H9 (cell line): ENCODE measurements at regions not wholly inside any gene's neighbourhood (a gene's known extent, or its start where the extent isn't known, plus 50 kb on each side); places are given as distances from the start of the nearest gene placed in this dataset.

Source experiments
- DNase-seq: peaks from one replicate; pipeline ENCODE4 v3.0.0-alpha.2; 2017
- H2AFZ ChIP-seq: one replicate; pipeline ENCODE4 v1.6.1; 2013; ENCODE audit warnings: mild to moderate bottlenecking, low read length, control low read depth, moderate library complexity
- H2AK5ac ChIP-seq: 2 replicates; pipeline ENCODE4 v1.6.1; 2013; ENCODE audit warnings: low read length, control low read depth, mixed read lengths; ENCODE audit not compliant: insufficient read length
- H2BK120ac ChIP-seq: one replicate; pipeline ENCODE4 v1.6.1; 2013; ENCODE audit warnings: low read depth, mild to moderate bottlenecking, low read length, control low read depth, inconsistent platforms; ENCODE audit not compliant: poor library complexity, severe bottlenecking
- H2BK12ac ChIP-seq: 2 replicates; pipeline ENCODE4 v1.6.1; 2013; ENCODE audit warnings: low read length, control low read depth, mixed read lengths, low read depth; ENCODE audit not compliant: insufficient read length
- H2BK15ac ChIP-seq: 2 replicates; pipeline ENCODE4 v1.6.1; 2013; ENCODE audit warnings: low read depth, low read length, control low read depth
- H2BK20ac ChIP-seq: one replicate; pipeline ENCODE4 v1.6.1; 2013; ENCODE audit warnings: low read depth, mild to moderate bottlenecking, low read length, control low read depth, inconsistent platforms; ENCODE audit not compliant: poor library complexity, severe bottlenecking
- H2BK5ac ChIP-seq: 2 replicates; pipeline ENCODE4 v1.6.1; 2013; ENCODE audit warnings: low read length, control low read depth, mixed read lengths; ENCODE audit not compliant: insufficient read length
- H3K14ac ChIP-seq: 2 replicates; pipeline ENCODE4 v1.6.1; 2013; ENCODE audit warnings: low read length, control low read depth; ENCODE audit not compliant: insufficient read depth
- H3K18ac ChIP-seq: 2 replicates; pipeline ENCODE4 v1.6.1; 2013; ENCODE audit warnings: low read depth, mild to moderate bottlenecking, mixed read lengths, low read length, control low read depth; ENCODE audit not compliant: insufficient read length
- H3K23ac ChIP-seq: 2 replicates; pipeline ENCODE4 v1.6.1; 2013; ENCODE audit warnings: low read length, control low read depth, mixed read lengths, low read depth; ENCODE audit not compliant: insufficient read length
- H3K23me2 ChIP-seq: 2 replicates; pipeline ENCODE4 v1.6.1; 2013; ENCODE audit warnings: low read depth, mild to moderate bottlenecking, mixed read lengths, low read length, control low read depth; ENCODE audit not compliant: insufficient read length, poor library complexity, severe bottlenecking
- H3K27ac ChIP-seq: 2 replicates; pipeline ENCODE4 v1.5.1; 2013; ENCODE audit warnings: low read length, control low read depth, mixed read lengths, low read depth; ENCODE audit not compliant: insufficient read length
- H3K27me3 ChIP-seq: 2 replicates; pipeline ENCODE4 v1.6.1; 2013; ENCODE audit warnings: low read length, control low read depth, inconsistent platforms; ENCODE audit not compliant: insufficient read depth
- H3K4ac ChIP-seq: 2 replicates; pipeline ENCODE4 v1.6.1; 2013; ENCODE audit warnings: low read depth, mild to moderate bottlenecking, control low read depth, inconsistent platforms, low read length, moderate library complexity
- H3K4me1 ChIP-seq: 2 replicates; pipeline ENCODE4 v1.6.1; 2013; ENCODE audit warnings: low read length, control low read depth, inconsistent platforms; ENCODE audit not compliant: insufficient read depth
- H3K4me2 ChIP-seq: 2 replicates; pipeline ENCODE4 v1.6.1; 2013; ENCODE audit warnings: low read length, control low read depth, mixed read lengths; ENCODE audit not compliant: insufficient read length, insufficient read depth
- H3K56ac ChIP-seq: 2 replicates; pipeline ENCODE4 v1.6.1; 2013; ENCODE audit warnings: low read depth, mild to moderate bottlenecking, mixed read lengths, low read length, control low read depth; ENCODE audit not compliant: insufficient read length
- H3K79me1 ChIP-seq: 2 replicates; pipeline ENCODE4 v1.6.1; 2013; ENCODE audit warnings: low read depth, mild to moderate bottlenecking, moderate library complexity, low read length, control low read depth, inconsistent platforms; ENCODE audit not compliant: insufficient read depth, poor library complexity, severe bottlenecking
- H3K79me2 ChIP-seq: 2 replicates; pipeline ENCODE4 v1.6.1; 2013; ENCODE audit warnings: low read length, control low read depth, inconsistent platforms; ENCODE audit not compliant: insufficient read depth
- H3K9ac ChIP-seq: 2 replicates; pipeline ENCODE4 v1.6.1; 2013; ENCODE audit warnings: low read length, control low read depth, mixed read lengths; ENCODE audit not compliant: insufficient read length; ENCODE audit errors: extremely low read depth
- H3K9me3 ChIP-seq: one replicate; pipeline ENCODE4 v1.6.1; 2013; ENCODE audit warnings: low read depth, low read length, inconsistent platforms; ENCODE audit not compliant: control insufficient read depth
- H3T11ph ChIP-seq: one replicate; pipeline ENCODE4 v1.6.1; 2013; ENCODE audit warnings: mild to moderate bottlenecking, low read length, control low read depth, inconsistent platforms
- H4K20me1 ChIP-seq: one replicate; pipeline ENCODE4 v1.6.1; 2013; ENCODE audit not compliant: control insufficient read depth, insufficient read length, insufficient read depth
- H4K5ac ChIP-seq: 2 replicates; pipeline ENCODE4 v1.6.1; 2013; ENCODE audit warnings: low read depth, mild to moderate bottlenecking, mixed read lengths, low read length, control low read depth; ENCODE audit not compliant: insufficient read length
- H4K8ac ChIP-seq: replicated peaks from 2 replicates; pipeline ENCODE4 v1.6.1; 2013; ENCODE audit warnings: low read length, control low read depth, mixed read lengths, low read depth; ENCODE audit not compliant: insufficient read length
- H4K91ac ChIP-seq: 2 replicates; pipeline ENCODE4 v1.6.1; 2013; ENCODE audit warnings: low read depth, mild to moderate bottlenecking, moderate library complexity, mixed read lengths, low read length, control low read depth; ENCODE audit not compliant: insufficient read length
- H3K27ac Mint-ChIP-seq, 3 experiments: 2 replicates in 2 of 3; 3 replicates in 1 of 3; pipeline ENCODE4 v1.8.0; 2020 to 2021; ENCODE audit warnings: mixed read lengths in 3 of 3, mild to moderate bottlenecking in 1 of 3, moderate library complexity in 1 of 3
- H3K27me3 Mint-ChIP-seq: 2 replicates; pipeline ENCODE4 v1.8.0; 2021; ENCODE audit warnings: low read depth, mild to moderate bottlenecking, moderate library complexity, mixed read lengths
- H3K36me3 Mint-ChIP-seq, 3 experiments: 2 replicates in 2 of 3; 3 replicates in 1 of 3; pipeline ENCODE4 v1.8.0; 2020 to 2021; ENCODE audit warnings: low read depth in 3 of 3, mixed read lengths in 3 of 3; ENCODE audit not compliant: insufficient read depth in 1 of 3
- H3K4me1 Mint-ChIP-seq, 2 experiments: 2 replicates each; pipeline ENCODE4 v1.8.0; 2020; ENCODE audit warnings: mixed read lengths in 2 of 2
- H3K4me3 Mint-ChIP-seq, 2 experiments: 2 replicates in 1 of 2; 3 replicates in 1 of 2; pipeline ENCODE4 v1.8.0; 2020 to 2021; ENCODE audit warnings: mild to moderate bottlenecking in 2 of 2, mixed read lengths in 2 of 2, moderate library complexity in 1 of 2
- H3K9me3 Mint-ChIP-seq, 2 experiments: 2 replicates in 1 of 2; 3 replicates in 1 of 2; pipeline ENCODE4 v1.8.0; 2020; ENCODE audit warnings: mild to moderate bottlenecking in 2 of 2, mixed read lengths in 2 of 2, moderate library complexity in 1 of 2
- CTCF ChIP-seq: fragments of 200-600 bp; sonication (generic); conservative IDR thresholded peaks from 3 replicates; pipeline ENCODE4 v1.8.0; 2021; ENCODE audit warnings: antibody characterized with exemption, mild to moderate bottlenecking
- WGBS: extraction: QIAGEN DNeasy Blood & Tissue Kit; methylation state at CpG from one replicate; pipeline ENCODE4 v1.1.7; 2013; ENCODE audit warnings: missing lambda C conversion rate, low lambda C conversion rate, mixed read lengths; ENCODE audit not compliant: insufficient read length; ENCODE audit errors: extremely low coverage; 5-methylcytosine and 5-hydroxymethylcytosine counted together

- Mint-ChIP-seq H3K9me3 (no peaks in the 10 kb centered on the region), H3K36me3 (no peaks in the 10 kb centered on the region), H3K27ac (no peak overlapping the region), H3K4me1 (peaks cover under 1 to 3% of the 10 kb centered on the region in 2 experiments; a peak in 3 of 4 replicates), H3K27me3 (peaks cover 1% of the 10 kb centered on the region; the same call in 1 of the 2 replicates), H3K4me3 (no peak overlapping the region)
- no peak overlapping the region for H4K5ac ChIP-seq
- no peak overlapping the region for H4K91ac ChIP-seq
- no peaks in the 10 kb centered on the region for H3K79me2 ChIP-seq
- no CpG with 5 or more reads among the region's 5 CpGs for WGBS
- H2AK5ac ChIP-seq, result no peak overlapping the region
- no peak overlapping the region for H3K27ac ChIP-seq
- H2BK12ac ChIP-seq, result no peak overlapping the region
- no peak overlapping the region for H3K4ac ChIP-seq
- DNase-seq, result no peak
- no peak overlapping the region for H2AFZ ChIP-seq
- H3K79me1 ChIP-seq, result no peaks in the 10 kb centered on the region
- H2BK20ac ChIP-seq, result no peak overlapping the region
- no peak overlapping the region for H4K8ac ChIP-seq
- H3K4me1 ChIP-seq, result no peaks in the 10 kb centered on the region
- H2BK15ac ChIP-seq, result no peak overlapping the region
- no peaks in the 10 kb centered on the region for H4K20me1 ChIP-seq
- H2BK5ac ChIP-seq, result no peak overlapping the region
- no peak overlapping the region for H3K4me2 ChIP-seq
- no peaks in the 10 kb centered on the region for H3K9me3 ChIP-seq
- H3K9ac ChIP-seq, result no peak overlapping the region
- no peak overlapping the region for H3K56ac ChIP-seq
- no peak overlapping the region for H3T11ph ChIP-seq
- no peak overlapping the region for H3K18ac ChIP-seq
- no peaks in the 10 kb centered on the region for H3K23me2 ChIP-seq
- H2BK120ac ChIP-seq, result no peak overlapping the region
- no peak overlapping the region for H3K14ac ChIP-seq
- no peaks in the 10 kb centered on the region for H3K27me3 ChIP-seq
- TF ChIP-seq CTCF, result no peak
- H3K23ac ChIP-seq, result no peak overlapping the region
Observed at GRCh38 chr6:147733686-147734085, 225.2 kb downstream of the SAMD5 start.
